ENCODE measurements at regions not wholly inside any gene's neighbourhood (a gene's known extent, or its start where the extent isn't known, plus 50 kb on each side); places are given as distances from the start of the nearest gene placed in this dataset.
A peak's percentile ranks its signal among the peaks of the same experiment; 100 is the strongest.
"Not testable (repeated sequence)": the region's sequence is repeated elsewhere in the genome, so short reads cannot be mapped to it uniquely, and the experiment has no call there.

DNA sequence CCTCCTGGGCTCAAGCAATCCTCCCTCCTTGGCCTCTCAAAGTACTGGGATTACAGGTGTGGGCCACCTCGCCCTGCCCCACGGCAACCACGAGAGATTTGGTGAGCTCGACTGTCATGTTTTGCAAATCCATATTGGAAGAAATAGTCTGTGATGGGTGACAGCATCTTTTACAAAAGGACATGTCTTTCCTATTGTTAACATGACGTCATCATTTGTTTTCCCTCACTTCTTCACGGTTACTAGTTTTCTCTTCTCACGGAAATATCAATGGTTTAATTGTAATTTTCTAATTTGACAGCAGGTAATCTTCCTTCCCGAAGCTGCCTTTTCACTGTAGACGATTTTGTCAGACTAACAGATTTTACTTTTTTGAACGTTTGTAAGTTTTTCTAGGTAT, 110.8 kb upstream of the GREM2 start:
- DNase-seq: no peak

GRCh38 chr1:240720976-240721375, 109.0 kb upstream of the GREM2 start:
- peak; percentile 89 for DNase-seq

DNA sequence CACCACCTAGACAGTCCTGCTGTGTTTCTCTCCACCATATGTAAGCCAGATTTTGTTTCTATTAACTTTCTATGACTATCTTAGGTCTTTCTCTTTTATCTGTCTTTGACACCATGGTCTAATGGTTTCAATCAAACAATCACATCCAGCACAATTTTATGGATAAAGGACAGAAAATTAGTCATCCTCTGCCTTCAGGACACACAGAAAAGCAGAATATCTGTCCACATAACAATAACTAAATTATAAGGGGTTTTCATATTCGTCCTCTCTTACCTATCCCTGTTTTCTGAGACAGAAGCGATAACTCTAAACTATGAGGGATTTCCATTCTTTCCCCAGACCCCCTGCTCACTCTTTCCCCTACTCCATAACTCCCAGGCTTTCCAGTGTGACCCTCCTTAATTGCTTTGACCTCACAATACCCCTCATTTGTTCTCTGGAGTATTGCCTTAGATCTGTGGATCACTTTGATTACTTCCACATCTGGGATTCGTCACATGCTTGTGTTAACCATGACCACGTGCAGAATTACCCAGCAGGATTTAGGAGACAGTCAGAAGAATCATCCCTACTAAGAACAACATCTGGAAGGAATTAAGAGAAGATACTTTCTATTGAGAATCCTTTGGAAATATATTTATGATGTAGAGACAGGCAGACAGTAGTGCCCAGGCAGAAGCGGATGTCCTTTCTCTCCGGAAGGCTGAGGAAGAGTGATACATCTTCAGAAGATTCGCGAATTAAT, 108.2 kb upstream of the GREM2 start:
- DNase-seq: peak; percentile 89

GRCh38 chr1:240716538-240716937, 104.6 kb upstream of the GREM2 start:
- not testable (repeated sequence) for DNase-seq

GRCh38 chr1:240714568-240715292, 102.8 kb upstream of the GREM2 start:
- no peak for DNase-seq

DNA sequence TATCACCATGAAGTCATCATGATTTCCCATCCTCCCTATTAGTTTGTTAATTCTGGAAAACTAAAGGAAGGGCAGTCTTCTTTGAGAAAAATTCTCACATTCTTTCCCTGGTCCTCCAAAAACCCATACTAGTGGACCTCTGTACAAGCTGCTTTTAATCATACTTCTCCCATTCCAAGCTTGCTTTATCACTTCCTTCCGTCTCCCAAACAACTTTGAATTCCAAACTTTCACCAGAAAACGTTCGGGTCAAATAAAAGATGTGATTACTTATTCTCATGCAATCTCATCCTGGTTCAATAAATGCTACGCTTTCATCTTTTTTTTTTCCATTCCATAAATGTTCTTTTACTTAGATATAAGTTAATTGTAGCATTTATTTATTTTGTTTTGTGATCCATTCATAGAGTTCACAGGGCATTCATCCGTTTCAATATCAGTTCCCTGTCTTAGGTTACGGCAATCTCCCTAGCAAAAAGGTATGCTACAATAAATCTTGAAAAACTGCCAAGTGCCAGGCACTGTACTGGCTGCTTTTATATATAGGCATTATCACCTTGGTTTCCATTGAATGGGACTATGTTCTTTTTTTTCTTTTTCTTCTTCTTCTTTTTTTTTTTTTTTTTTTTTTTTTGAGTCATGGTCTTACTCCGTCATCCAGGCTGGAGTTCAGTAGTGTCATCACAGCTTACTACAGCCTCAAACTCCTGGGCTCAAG, 100.2 kb upstream of the GREM2 start:
- DNase-seq: no peak

DNA sequence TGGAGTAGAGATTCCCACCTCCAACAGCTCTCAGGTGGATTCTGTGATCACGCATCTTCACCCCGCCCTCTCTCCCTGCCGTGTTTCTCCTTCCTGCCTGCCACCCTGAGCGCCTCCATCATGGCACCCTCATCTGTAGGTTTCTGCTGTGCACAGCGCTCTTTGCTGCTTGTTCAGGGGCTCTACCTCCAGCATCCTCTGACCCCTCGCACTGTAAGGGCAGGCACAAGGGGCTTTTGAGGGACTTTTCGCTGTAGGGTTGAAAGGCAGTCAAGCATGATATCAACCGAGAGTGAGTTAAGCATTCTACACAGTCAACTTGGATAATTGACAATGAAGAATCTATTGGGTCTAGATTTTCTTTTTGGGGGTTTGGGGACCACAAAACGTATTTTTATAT, 99.1 kb upstream of the GREM2 start:
- no peak for DNase-seq

DNA sequence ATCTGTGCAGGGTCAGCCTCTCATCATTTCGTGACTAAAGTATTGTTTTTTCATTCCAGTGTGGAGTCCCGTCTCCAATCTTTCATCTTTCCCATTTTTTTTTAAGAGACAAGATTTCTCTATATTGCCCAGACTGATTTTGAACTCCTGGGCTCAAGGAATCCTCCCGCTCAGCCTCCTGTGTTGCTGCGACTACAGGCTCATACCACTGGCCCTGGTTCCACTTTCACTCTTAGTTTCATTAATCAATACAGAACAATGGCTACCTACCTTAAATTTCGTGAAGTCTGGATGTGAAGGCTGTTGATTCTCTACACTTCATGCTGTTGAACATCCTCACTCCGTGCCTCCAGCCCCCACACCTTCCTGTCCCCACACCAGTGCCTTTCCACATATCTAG, 97.7 kb upstream of the GREM2 start:
- DNase-seq: no peak

GRCh38 chr1:240706150-240706935, 94.4 kb upstream of the GREM2 start:
- DNase-seq: peak; percentile 40

DNA sequence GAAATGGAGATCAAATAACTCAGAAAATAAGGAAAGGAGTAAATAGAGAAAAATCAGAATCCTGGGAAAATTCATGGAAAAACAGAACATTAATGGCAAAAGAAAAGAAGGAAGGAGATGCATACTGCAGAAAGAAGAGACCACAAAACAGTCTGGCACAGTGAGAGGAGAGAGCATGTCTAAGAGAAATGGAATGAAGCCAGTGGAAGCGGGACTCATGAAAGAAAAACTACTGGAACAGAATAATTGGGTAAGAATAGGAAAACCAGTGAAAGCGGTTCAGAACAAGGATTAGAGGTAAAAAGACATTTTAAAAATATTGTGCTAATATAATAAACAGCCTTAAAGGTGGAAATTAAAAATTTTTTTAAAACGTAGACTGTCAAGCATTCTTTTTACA, 93.6 kb upstream of the GREM2 start:
- DNase-seq: peak; percentile 16

DNA sequence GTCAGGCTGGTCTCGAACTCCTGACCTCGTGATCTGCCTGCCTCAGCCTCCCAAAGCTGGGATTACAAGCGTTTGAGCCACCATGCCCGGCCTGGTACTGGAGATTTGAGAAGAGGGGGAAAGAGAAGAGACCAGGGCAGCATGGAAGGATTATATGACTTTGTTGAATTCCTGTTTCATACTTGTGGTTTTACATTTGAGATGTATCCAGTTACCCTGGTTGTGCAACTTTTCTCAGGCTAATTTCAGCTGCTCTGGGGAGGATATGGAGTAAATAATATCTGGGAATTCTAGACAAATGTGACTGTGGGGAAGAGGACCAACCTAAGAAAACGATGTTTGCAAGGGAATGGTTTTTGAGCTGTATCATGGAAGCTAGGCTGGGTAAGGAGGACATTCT, 89.5 kb upstream of the GREM2 start:
- peak; percentile 84 for DNase-seq

GRCh38 chr1:240695416-240695815, 83.5 kb upstream of the GREM2 start:
- DNase-seq: no peak

- DNase-seq: no peak
These were observed 81.9 kb upstream of the GREM2 start for GRCh38 chr1:240693844-240694243.

DNA sequence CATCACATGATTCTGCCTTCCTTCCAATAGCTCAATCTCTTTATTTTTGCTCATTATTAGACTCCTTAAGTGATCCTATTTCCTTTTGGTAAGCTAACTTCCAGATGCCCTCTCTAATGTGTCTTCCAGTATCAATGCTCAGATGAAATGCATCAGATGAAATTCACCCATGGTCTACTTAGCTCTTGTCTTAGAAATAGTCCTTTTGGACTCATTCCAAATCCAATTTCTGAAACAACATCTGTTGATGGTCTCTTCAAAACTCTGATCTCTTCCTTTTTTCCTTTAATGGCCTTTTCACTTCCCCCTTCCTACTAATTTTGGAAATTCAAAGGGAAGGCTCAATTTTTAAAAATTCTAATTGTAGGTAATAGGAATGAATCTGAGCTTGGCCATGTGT, 81.1 kb upstream of the GREM2 start:
- no peak for DNase-seq

- peak; percentile 44 for DNase-seq
These were observed 80.2 kb upstream of the GREM2 start for GRCh38 chr1:240691909-240692705.

DNA sequence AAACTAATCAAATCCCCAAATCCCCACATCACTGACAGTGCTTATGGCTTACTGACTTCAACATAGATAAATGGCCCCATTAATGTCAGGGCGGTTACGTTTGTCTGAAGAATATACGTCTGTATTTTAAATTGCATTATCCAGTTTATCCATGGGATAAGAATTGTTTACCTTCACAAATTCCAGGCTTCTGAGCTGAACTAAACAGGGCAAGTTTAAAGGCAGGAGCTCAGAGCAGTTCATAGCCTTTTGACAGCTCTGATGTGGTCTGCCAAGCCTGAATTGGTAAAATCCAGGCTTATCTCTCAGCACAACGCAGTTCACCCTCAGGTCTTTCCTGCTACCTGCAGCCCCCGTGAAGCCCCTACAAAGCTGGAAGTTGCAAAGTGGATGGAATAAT, 79.5 kb upstream of the GREM2 start:
- DNase-seq: no peak

GRCh38 chr1:240687820-240688219, 75.9 kb upstream of the GREM2 start:
- no peak for DNase-seq

GRCh38 chr1:240683576-240683975, 71.6 kb upstream of the GREM2 start:
- no peak for DNase-seq

GRCh38 chr1:240682859-240683242, 70.9 kb upstream of the GREM2 start:
- no peak for DNase-seq

- DNase-seq: no peak
These were observed 70.4 kb upstream of the GREM2 start for GRCh38 chr1:240682166-240682858.

Data from skin of body (tissue), 1 donor.